Stimulated activated CD4-positive, alpha-beta T cell treated with anti-CD3 and anti-CD28 coated beads, TNF-alpha, amount 100 ng/mL, for 24 hours (primary cell): ENCODE measurements at regions not wholly inside any gene's neighbourhood (a gene's known extent, or its start where the extent isn't known, plus 50 kb on each side); places are given as distances from the start of the nearest gene placed in this dataset.
A peak's percentile ranks its signal among the peaks of the same experiment; 100 is the strongest.

Source experiments
- DNase-seq, 3 experiments: peaks; one replicate each; pipeline ENCODE4 v3.0.0-alpha.2; 2020; ENCODE audit warnings: low read depth in 3 of 3

DNA sequence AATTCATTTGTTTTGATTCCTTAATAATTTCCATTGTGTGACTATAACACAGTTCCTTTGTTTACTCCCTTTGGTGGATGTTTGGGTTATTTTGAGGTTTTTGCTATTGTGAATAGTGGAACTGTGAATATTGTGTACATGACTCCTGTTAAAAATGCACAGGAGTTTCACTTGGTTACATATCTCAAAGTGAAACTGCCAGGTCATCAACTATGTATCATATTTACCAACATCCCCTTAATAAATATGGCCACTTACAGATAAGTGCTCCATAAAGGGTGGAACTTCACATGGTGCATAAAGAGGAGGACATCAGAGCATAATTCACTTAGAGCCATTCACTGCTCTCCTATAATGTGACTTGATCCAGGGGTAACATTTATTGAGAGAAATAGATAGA is 328.9 kb downstream of the SEC23A start:
- DNase-seq = no peak

DNA sequence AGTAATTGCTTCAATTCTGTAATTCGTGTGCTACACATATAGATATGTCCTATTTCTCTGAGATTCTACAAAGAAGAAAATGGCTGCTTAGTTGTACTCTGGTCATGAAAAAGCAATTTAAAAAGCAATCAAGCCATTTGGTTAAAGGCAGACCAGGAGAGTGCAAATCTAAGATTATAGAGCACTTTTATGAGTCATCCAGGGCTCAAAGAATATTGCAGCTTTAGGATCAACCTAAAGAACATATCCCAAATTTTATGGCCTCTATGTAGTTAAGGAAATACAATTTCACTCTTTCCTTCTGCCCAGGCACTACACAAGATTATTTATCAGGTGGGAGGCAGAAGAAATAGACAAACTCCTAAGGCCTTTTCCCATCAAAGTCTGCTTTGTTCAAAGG is 332.8 kb downstream of the SEC23A start:
- no peak for DNase-seq

DNA sequence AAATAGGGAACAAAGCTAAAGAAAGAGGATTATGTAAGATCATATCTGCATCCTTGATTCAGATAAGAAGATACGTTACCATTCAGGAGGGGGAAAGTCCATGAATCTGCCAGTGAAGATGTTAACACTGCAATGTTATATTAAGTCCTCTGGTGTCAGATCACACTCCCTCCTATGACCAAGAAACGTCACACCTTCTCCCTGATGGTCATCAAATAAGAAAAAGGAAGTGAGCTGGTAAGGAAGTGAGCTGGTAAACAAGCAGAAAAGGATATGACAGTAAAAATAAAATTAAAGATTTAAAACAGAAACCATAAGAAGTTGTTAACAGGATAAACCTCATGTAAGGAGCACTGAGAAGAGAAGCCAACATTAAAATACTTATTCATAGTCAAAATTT is 340.2 kb downstream of the SEC23A start:
- no peak for DNase-seq

DNA sequence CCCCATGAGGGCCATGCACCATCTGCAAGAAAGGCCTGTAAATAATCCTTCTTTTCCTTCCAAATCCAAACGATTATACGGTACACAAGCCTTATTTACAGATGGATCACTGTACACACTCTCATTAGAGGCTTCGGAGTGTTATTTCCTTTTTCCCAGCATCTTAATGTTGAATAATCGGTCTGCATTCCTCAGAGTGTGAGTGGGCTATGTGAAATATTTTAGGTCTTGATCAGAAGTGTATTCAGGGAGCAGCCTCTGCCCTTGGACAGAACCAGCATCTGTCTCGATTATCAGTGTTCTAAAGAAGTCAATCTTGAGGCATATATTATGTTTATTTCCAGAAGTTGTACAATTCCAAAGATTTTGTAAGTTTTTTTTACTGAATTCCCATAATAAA is 340.6 kb downstream of the SEC23A start:
- DNase-seq = no peak

DNA sequence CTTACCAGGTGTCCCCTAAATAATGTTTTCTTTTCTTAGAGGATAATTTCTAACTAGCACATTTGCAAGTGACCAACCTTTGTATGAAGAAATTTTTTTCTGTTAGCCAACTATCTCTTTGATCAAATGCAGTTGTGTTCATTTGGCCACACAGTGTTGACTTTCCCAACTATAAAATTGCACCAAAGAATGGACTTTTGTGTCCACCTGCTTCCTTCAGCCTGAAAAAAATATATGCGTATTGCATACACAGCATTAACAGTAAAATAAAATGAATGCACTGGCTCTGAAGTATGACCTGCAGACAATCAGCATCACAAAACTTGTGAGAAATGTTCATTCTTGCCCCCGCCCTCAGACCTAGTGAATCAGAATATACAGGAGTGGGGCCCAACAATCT is 342.0 kb downstream of the SEC23A start:
- DNase-seq = no peak

DNA sequence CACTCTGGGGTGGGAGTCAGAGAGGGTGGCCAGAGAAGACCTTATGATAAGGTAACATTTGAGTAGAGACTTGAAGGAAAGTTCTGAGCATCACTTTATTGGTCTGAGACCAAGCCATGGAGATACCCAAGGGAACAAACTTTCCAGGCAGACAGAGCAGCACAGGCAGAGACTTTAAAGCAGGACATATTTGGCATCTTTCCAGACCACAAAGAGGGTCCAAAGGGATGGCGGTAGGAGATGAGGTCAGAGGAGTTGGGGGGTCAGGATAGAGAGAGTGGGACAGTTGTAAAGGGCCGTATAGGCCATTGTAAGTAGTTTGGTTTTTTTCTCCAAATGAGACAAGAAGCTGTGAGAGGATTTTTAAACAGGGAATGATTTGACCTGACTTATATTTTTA is 344.4 kb downstream of the SEC23A start:
- DNase-seq = no peak

DNA sequence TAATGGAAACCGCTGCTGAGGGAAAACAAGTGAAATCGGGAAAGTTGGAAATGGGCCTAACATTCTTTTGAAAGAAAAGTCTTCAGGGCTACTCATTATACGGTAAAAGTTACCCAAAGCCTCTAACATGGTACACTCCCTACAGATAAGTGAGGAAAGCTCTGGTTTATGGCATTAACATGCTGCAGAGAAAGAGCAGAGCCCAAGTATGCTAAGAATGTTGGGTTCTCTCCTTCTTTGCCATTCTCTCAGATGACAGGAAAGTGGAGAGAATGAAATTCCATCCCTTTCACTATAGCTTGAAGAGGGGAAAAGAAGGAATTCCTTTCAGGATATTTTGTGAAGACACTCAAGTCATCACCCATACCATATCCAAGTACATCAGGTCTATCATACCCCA is 348.0 kb downstream of the SEC23A start:
- DNase-seq = no peak

DNA sequence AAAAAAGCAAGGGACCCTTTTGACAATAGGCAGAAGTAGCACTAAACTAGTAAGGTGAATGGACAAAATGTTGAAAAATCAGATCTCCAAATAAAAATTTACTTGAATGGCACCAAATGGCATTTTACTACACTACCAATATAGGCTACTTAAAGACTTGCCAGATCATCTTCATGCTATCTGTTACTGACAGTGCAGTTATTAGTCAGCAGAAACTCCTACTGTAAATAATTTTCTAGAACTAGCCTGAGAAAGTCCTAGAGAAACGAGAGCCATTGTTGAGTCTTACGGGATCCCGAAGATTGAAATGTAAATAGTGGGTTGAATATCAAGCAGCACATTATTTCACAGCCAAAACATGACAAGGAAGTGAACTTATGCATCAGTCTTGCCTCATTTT is 350.3 kb downstream of the SEC23A start:
- DNase-seq = no peak

DNA sequence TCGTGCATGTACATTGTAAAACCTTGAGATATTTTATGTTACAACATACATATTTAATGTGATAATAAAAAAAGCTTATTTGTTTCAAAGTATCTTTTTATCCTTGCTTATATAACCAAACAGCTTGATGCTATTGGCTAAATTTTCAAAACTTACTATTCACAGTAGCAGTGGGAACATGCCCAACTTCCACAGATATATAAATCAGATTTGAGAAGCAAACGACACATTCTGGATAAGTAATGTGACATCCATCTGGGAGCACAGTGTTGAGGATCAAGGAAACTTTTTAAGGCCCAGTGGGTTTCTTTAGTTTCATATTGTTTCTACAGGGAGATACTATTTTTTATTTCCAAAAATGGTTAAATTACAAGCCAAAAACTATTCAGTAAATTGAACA is 350.7 kb downstream of the SEC23A start:
- no peak for DNase-seq

DNA sequence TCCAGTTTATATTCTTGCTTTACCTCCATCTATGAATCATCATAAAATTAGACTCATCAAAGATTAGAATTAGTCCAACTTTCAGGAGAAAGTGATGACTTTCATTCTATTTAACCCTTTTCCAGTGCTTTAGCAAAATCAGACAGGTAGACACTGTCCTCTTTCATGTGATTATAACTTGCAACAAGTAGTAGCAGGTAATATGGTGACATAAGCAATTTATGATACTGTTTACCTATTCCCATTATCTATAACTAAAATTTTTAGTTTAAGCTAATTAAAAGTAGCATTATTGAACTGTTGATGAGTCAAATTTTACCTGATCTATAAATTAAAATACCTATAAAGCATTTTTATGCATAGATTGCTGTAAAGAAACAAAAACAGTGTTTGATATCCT is 351.6 kb downstream of the SEC23A start:
- no peak for DNase-seq

DNA sequence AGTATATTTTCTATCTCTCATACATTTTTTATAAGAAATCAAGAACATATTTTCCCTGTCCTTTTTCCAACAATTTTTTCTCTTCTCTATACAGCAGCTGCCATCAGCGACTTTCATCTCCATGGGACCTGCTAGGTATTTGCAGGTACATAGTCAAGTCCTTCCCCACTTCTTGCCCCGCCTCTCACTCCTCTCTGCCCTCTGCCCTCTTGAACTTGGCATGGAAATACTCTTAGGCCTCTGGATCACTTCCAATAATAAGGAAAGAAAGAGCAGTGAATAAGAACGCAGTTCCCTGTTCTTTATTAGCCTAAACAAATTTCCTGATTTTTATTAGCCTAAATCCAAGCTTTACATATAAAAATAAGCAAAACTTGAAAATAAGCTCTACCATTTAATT is 353.1 kb downstream of the SEC23A start:
- DNase-seq = no peak

DNA sequence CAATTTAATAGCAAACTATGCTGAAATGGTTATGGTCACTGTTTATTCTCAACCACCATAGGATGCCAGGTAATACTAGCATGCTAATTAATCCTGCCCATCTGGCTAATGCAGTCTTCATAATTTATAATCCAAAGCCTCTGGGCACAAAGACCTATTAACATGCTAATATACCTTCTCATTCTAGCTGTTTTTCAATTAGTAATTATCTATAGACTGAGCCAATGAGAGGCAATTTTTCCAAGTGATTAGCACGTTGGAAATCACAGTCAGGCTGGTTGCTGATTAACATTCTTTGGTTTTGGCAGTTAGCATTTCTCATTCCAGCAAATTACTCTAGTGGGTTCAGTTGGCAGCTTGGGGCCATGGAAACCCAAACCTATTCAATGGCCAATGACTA is 357.2 kb downstream of the SEC23A start:
- no peak for DNase-seq

DNA sequence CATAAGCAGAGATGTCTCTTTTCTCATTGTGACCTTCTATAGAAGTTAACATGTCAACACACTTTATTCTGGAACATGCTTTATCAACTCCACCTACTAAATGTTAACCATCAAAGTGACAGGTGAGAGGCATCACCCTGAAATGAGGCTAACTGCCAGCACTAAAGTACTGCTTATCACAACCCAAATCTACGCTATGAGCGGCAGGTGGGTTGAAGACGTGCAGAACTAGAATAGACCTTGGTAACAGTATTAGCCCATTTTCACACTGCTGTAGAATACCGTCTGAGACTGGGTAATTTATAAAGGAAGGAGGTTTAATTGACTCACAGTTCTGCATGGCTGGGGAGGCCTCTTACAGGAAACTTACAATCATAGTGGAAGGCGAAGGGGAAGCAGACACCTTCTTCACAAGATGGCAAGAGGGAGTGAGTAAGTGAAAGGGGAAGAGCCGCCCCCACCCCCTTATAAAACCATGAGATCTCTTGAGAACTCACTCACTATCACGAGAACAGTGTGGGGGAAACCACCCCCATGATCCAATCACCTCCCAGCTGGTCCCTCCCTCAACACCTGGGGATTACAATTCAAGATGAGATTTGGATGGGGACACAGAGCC is 359.0 kb downstream of the SEC23A start:
- DNase-seq = no peak

DNA sequence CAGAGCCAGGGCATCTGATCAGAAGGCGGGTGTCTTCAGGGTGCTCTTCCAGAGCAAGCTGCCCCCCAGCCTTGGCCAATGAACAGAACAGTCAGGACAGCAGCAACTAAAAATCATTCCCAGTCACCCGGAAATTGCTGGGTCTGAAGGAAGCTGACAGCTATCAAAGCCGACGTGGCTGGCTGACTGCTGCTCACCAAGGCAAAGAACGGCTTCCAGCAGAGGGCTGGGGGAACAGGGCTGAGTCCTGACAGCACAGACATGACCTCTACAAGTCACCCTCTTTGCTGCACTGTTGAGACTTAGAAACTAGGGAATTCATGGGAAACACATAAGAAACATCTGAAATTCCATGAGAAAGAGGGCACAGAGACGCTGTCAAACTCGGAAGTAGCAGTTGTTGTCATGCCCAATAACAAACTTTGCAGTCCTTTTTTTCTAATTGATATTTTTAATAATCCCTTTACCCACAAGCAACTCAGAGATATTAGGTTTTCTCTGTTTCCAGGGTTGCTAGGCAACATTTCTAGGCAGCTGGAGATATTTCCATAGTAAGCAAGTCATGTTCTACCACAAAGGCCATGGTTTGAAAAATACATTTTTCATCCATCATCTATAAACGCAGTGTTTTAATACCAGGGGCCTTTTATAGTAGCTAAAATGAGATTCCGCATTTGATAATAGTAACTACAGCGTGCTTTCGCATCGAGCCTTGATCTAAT is 365.2 kb downstream of the SEC23A start:
- DNase-seq = no peak

DNA sequence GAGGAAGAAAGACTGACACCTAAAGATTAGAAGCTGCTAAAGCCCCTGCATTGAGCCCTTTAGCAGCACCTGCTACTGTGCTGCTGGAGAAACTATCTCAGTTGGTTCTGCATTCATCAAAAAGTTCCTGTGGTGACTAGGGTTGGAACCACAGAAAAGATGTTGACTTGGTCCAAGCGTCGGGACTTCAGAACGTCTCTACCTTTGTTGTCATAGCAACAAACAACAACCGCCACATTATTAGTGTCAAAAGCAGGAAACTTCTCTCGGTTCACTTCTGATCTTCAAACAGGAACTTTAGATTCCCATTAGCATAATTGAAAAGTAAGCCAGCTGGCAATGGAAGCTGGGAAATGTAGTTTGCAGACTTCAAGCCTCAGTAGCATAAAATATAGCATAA is 368.0 kb downstream of the SEC23A start:
- DNase-seq = no peak

DNA sequence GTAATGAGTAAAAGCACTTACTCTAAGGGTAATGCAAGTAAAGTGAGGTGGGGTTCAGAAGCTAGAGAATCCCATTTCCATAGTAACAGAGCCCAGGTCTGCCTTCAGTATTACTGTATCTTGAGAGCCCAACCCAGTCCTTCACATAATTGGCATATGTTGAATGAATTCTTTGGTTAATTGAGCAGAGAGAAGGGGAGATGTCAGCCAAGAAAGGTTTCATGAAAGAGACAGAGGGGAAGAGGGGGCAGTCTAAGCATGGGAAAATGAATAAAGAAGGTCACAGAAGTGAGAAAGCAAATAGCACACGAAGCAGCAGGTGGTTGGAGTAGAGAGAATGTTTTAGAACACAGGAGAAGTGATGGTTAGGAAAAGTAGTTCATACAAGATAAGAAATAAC is 371.1 kb downstream of the SEC23A start:
- no peak for DNase-seq

DNA sequence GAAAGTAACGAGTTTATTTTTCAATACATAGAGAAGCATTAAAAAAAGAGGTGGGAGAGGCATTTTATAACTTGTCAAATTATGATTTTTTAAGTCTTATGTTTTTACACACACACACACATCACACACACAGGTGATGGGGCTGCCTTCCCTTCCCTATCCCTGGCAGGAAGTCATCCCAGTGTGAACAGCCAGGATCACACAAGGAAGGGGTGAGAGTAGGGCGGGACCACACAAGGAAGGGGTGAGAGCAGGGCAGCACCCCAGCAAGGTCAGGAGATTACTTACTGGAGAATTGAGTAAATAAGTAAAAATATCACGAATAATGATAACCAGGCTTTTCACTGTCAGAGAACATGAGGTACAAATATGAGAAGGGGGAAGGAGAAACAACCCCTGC is 372.6 kb downstream of the SEC23A start:
- no peak for DNase-seq

DNA sequence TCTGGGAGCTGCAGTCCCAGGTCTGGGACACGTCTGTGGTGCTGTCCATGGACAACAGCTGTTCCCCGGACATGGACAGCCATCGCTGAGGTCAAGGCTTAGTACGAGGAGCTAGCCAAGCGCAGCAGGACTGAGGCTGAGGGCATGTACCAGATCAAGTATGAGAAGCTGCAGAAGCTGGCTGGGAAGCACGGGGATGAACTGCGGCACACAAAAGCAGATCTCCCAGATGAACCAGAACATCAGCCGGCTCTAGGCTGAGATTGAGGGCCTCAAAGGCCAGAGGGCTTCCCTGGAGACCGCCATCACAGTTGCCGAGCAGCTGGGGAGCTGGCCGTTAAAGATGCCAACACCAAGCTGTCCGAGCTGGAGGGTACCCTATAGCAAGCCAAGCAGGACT is 375.3 kb downstream of the SEC23A start:
- no peak for DNase-seq

DNA sequence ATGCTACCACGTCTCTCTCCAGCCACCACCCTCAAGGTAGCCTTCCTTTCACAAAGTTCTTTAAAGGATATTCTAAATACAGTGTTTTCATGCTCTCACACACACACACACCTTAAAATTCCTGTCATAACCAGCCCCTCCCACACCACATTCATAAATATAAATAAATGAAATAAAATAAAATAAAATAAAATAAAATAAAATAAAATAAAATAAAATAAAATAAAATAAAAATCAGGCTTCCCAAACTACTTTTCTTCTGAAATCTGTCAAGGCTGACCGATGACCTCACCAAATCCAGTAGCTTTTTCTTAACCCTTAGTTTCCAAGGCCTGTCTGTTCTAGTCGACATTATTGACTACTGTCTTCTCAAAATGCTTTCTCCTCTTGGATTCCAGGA is 378.4 kb downstream of the SEC23A start:
- no peak for DNase-seq

DNA sequence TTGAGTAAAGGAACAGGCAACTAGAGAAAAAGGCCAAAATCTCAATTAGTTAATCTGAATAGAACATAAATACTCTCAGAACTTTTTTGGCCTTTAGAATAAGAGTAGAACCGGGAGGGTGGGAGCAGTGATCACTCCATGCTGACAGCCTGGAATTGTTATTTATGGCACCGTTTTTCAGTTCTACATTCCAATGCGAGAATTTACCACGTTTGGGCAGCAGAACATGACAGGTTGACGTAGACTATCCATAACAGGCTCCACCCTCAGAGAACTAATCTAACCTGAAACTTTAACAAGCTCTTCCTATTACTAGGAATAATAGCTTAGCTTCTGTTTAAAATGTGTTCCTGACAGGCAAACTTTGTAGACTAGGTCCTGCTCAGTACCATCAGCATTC is 379.1 kb downstream of the SEC23A start:
- no peak for DNase-seq

DNA sequence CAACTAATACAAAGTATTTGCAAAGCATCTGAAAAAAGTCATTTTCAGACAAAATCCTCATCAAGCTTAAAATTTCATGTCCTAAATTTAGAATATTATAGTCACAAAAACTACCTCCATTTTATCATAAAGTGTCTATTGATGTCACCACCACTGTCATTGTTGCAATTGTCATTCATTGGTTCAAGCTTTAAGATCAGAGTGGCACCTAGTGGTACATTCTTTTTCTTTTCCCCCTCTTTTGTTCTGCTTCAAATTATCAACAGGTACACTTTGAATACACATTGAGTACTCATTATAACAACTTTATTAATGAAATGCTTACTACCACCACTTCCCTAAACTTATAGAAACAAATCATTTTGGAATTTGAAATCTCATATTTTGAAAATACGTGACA is 379.8 kb downstream of the SEC23A start:
- no peak for DNase-seq

DNA sequence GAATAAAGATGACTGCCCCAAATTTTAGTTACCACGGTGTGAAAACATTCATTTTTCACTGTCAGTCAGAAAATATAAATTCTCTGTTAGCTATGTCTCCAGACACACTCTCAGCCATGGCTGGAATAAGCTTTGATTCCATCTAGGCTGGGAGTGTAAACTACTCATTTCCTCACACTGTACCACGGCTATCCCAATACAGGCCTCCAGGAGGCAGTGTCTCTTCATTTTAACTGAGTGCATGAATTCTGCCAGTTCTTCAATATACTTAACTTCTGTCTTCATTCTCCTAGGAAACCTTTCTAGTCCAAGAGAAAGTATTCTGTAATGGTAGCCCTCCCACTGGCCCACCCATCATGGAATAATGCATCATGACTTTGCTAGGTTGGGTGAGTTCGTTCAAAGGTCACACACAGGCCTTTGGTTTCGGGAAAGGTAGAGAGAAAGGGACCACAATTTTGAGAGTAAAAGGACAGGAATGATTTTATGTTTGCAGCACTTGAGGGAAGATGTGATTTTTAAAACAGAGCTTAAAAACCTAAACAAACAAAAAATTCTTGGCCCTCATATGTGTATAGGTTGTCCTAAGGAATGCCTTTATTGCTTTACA is 381.1 kb downstream of the SEC23A start:
- peak in 2 of 3 experiments; percentile 1 to 27 for DNase-seq

DNA sequence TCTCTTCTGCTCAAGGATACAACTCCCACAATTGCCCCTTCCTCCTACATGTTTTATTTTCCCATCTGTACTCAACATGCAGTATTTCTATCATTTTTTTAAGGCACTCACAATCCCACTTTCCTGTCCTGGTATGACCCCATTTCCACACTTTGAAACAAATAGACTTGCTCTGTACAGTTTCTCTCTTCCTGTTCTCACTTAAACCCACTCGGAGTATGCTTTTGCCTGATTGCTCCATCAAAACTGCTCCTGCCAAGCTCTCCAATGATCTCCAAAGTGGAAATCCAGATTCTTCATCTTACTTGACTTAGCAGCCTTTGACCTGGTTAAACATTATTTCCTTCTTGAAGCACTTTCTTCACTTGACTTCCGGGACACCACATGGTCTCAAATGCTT is 384.5 kb downstream of the SEC23A start:
- DNase-seq = no peak

DNA sequence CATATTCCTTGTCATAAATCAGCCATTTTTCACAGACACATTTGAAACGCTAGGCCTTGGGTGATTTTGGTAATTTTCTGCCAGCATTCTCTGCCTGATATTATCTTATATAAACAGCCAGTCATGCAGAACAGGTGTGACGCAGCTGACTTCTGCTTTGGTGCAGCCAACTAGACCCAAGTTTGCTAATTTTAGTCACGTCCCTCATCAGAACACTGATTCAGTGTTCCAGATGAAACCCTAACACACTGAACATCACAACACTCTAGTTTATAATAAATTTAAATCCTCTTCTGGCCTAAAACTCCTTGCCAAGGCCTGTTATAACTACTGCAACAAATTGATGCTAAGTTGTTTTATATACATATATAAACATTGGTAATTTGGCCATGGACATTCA is 386.1 kb downstream of the SEC23A start:
- DNase-seq = no peak
